ENCODE measurements at regions not wholly inside any gene's neighbourhood (a gene's known extent, or its start where the extent isn't known, plus 50 kb on each side); places are given as distances from the start of the nearest gene placed in this dataset.
"Not testable (repeated sequence)": the region's sequence is repeated elsewhere in the genome, so short reads cannot be mapped to it uniquely, and the experiment has no call there.

- no peak for ATAC-seq
- intact Hi-C loops (cut with DNase I, micrococcal nuclease): no loop called here
- no peak for DNase-seq
These were observed 89.5 kb upstream of the ZNF438 start for GRCh38 chr10:31120961-31121685.

DNA sequence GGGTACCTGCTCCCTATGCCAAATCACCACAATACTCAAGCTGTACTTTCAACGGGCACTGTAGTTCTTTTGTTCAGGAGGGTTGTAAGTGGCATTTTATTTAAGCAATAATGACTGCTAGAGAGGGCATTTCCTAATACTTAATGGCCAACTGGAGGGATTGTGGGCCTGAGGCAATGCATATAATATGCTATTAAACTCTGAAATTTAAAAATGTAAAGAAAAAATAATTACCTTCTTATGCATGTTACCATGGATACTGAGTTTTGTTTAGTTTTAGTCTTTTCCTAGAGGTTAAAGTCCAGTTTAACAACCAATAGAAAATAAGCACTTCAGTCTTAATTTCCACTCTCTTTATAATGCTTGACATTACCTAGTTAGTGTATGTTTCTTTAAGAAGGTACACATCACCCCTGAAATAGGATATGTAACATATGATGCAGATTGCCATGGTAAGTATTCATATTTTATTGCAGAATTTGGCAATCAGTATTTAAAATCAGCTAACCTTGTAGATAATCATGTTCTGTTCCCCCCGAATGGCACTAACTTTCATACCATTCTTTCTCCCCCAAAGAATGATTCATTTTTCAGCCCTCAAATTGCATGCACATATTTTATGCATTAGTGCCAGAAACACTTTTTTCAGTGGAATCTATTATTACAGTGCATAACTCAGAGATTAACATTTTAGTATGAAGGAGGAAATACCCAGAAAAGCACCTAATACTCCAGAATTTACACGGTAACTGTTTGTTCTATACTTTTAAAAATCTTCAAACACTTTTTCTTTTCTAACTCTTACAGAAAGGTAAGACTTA, 90.3 kb upstream of the ZNF438 start:
- intact Hi-C loops (cut with DNase I, micrococcal nuclease): no loop called here
- DNase-seq (no peak), ATAC-seq (no peak)

- DNase-seq: no peak
- intact Hi-C loops (cut with DNase I, micrococcal nuclease): no loop called here
- ATAC-seq: no peak
These were observed 92.3 kb upstream of the ZNF438 start for GRCh38 chr10:31123946-31124345.

DNA sequence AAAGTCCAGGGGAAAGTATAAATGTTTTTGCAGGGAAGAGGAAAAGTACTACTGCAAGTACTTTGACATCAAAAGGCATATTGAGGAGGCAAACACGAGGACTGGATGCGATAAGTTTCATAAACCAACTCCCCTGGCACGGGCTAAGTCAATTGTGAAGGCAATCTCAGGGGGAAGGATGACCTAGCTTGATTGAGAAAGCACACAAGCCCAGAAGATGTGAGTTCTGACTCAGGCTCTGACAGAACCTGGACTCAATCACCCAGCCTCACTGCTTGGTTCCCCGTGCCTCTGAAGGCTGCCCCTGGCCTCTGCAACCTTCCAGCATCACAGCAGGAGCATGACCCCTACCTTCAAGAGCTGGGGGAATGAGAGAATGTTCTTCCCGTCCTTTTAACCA, 93.2 kb upstream of the ZNF438 start:
- ATAC-seq (no peak), DNase-seq (no peak)
- intact Hi-C loops (cut with DNase I, micrococcal nuclease): no loop called here

DNA sequence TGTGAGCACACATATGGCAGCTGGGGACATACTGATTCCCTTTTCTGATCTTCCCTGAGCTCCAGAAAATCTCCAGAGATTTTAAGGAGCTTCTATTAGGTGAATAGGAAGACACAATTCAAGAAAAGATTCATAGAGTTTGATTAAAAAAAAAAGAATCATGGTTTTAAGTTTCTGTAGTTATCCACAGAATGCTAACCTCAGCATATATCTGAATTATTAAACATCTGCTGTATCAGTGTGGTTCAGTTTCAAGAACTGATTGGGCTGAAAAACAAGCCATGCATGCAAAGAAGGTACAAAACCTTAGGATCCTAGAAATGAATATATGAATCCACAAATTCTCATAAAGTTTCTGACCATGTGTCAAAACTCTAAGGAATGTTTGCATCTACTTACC, 94.1 kb upstream of the ZNF438 start:
- intact Hi-C loops (cut with DNase I, micrococcal nuclease): no loop called here
- DNase-seq (no peak), ATAC-seq (no peak)

- DNase-seq (no peak), ATAC-seq (no peak)
- intact Hi-C loops (cut with DNase I, micrococcal nuclease): no loop called here
These were observed 94.9 kb upstream of the ZNF438 start for GRCh38 chr10:31126593-31126992.

- intact Hi-C loops (cut with DNase I, micrococcal nuclease): no loop called here
These were observed 96.9 kb upstream of the ZNF438 start for GRCh38 chr10:31128536-31128935.

DNA sequence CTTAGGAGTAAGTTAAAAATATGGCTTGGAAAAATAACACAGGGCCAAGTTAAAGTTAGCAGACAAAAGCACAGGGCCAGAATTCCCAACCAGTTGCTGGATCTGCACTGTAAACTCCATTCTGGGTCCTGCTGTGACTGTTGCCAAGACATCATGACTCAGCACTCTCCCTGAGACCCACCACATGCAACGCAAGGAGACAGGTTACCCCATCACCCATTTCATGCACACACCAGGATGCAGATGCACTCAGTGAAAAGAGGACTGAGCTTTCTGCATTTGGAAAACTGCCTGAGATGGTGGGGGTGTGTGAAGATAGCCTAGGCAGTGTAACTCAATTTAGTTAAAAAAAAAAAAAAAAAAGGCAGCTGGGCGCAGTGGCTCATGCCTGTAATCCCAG, 97.6 kb upstream of the ZNF438 start:
- intact Hi-C loops (cut with DNase I, micrococcal nuclease): no loop called here
- DNase-seq: peak in 1 of 2 donors; percentile 52
- no peak for ATAC-seq

More at GRCh38 chr10:31128536-31128935, 96.9 kb upstream of the ZNF438 start:
- no peak for ATAC-seq
- no peak for DNase-seq

- no peak for DNase-seq
- ATAC-seq: no peak
- intact Hi-C loops (cut with DNase I, micrococcal nuclease): no loop called here
These were observed 98.3 kb upstream of the ZNF438 start for GRCh38 chr10:31129880-31130405.

DNA sequence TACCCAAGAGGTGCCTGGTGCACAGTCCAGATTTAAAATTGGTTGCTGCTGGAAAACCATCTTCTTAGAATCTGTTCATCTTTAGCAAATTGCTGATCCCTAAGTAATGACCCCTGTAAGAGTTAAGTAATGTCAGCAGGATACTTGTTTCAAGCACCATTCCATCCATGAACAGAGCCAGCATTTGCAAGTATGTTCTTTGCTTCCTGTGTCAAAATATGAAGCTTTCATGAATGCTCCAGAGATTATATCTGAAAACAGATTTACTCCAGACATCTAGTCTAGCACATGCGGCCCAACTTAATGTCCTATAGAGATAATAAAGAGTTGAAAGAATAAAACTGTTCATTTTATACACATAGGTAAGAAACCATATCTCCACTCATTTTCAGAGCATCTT, 98.7 kb upstream of the ZNF438 start:
- intact Hi-C loops (cut with DNase I, micrococcal nuclease): no loop called here
- ATAC-seq: no peak
- DNase-seq: no peak

DNA sequence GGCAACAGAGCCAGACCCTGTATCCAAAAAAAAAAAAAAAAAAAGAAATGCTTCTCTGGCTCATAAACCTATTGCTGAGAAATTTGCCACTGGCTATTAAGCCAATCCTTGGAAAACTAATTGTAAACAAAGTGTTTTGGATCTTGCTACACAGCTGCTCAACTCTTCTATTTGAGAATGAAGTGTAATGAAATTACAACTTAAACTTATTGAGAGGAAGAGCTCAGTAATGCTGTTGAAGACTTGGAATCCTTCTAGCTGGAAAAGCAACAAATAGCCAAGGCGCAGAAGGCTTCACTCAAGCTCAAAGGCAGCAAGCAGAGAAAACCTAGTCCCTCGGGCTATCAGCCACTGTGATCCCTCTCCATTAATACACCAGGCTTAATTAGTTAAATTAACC, 99.6 kb upstream of the ZNF438 start:
- no peak for DNase-seq
- intact Hi-C loops (cut with DNase I, micrococcal nuclease): no loop called here
- ATAC-seq: no peak

DNA sequence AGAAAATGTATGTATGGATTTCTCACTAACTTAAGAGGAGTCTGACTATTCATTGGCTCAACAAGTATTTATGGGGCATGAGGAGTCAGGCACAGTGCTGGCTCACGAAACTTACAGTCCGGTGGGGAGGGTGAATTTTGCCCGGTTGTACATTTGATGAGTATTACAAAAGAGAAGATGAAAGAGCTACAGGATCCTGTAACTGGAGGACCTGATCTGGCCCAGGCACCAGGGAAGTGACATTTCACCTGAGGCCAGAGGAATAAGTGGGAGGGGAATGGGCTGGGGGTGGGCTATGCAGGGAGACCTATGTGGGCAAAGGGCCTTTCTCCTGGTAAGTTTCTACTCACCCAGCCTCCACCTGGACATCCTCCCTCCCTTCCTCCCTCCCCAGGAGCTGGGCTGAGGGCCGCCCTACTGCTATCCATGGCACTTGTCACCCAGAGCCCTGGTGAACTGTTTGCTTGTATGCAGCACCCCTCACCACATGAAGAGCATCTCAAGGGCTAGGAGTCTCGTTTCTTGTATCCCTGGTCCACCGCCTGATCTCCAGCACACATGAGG, 101.1 kb upstream of the ZNF438 start:
- intact Hi-C loops (cut with DNase I, micrococcal nuclease): no loop called here
- no peak for ATAC-seq
- no peak for DNase-seq

GRCh38 chr10:31133251-31133791, 101.7 kb upstream of the ZNF438 start:
- peak; percentile 21 for ATAC-seq
- intact Hi-C loops (cut with DNase I, micrococcal nuclease): no loop called here
- DNase-seq: peak in 1 of 2 donors; percentile 11

GRCh38 chr10:31133792-31134310, 102.2 kb upstream of the ZNF438 start:
- DNase-seq (peak; percentile 79 to 83), ATAC-seq (peak; percentile 90)
- intact Hi-C loops (cut with DNase I, micrococcal nuclease): no loop called here

DNA sequence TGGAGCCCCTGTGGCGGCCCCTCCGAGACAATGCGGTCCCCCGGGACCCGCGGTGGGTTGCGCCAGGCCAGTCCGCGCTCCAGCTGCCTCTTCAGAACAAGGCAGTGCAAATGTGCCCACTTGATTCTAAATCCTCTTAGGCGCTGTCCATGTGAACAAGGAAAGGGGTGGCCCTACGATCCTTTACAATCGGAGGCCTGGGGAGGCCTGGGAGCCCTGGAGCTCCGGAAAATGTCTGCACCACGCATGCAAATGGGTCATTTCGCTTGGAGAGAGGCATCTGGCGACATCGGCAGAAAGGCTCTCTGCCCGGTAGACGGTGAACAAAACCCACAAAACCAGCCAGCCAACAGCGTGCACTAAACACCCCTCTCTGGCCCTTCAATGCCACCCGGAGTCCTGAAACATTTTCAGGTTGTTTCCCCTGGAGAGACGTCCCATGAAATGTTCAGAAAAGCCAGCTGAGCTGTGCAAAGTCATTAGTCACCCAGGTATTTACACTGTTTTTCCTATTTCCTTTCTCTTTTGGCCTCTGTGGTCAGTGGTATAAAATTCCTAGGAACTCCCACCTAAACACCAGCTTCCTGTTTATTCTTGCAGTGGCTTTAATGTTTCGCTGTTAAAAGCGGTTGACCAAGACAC, 102.8 kb upstream of the ZNF438 start:
- intact Hi-C loops (cut with DNase I, micrococcal nuclease): no loop called here
- peak; percentile 18 for ATAC-seq
- peak in 1 of 2 donors; percentile 35 for DNase-seq

DNA sequence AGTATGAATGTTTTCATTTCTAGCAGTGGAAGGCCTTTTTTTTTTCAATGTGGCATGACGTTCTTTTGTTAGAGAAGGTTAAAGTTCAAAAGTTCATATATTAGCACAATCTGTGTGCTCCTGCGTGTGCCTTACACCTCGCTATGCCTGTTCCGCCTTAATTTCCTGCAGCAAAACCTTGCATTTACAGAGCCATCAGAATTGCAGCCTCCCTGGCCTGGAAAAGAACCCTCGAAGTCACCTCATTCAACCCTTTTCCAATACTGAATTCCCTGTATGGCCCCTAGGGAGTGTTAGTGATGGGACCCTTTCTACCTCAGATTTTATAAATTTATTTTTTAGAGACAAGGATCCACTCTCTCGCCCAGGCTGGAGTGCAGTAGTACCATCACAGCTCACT, 103.5 kb upstream of the ZNF438 start:
- ATAC-seq: no peak
- no peak for DNase-seq
- intact Hi-C loops (cut with DNase I, micrococcal nuclease): no loop called here

GRCh38 chr10:31135791-31136190, 104.1 kb upstream of the ZNF438 start:
- ATAC-seq; DNase-seq; intact Hi-C loops (cut with DNase I, micrococcal nuclease): not testable (repeated sequence)

DNA sequence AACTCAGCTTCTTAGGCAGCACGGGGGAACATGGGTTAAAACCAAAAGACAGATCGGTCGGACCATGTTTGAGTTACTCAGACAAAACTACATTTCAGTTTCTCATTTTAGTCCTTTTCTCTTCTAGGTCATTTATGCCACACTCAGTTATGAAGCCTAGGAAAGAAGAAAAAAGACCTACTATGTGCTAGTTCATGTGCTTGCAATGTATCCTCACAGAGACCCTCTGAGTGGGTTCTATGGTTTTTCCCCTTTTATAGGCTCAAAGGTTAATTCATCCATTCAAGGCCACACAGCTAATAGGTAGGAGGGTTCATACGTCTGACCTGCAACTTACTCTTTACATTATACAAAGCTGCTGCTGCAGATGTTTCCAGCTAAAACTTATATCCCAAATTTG, 104.7 kb upstream of the ZNF438 start:
- ATAC-seq (no peak), DNase-seq (no peak)
- intact Hi-C loops (cut with DNase I, micrococcal nuclease): no loop called here

Data from left colon (tissue), 2 donors.